ENCODE measurements at regions not wholly inside any gene's neighbourhood (a gene's known extent, or its start where the extent isn't known, plus 50 kb on each side); places are given as distances from the start of the nearest gene placed in this dataset.
"Not testable (repeated sequence)": the region's sequence is repeated elsewhere in the genome, so short reads cannot be mapped to it uniquely, and the experiment has no call there.

GRCh38 chr2:111347695-111348094 is 227.0 kb downstream of the BCL2L11 start:
- H4K20me1 ChIP-seq (ENCODE audit: insufficient read depth, low read length, poor library complexity, severe bottlenecking); H3K9me3 ChIP-seq (ENCODE audit: insufficient read depth, low read depth, low read length); H3K27me3 ChIP-seq (ENCODE audit: insufficient read depth, low read length, poor library complexity, severe bottlenecking); H3K4me2 ChIP-seq (ENCODE audit: low read depth, low read length, poor library complexity, severe bottlenecking); H3K36me3 ChIP-seq (ENCODE audit: insufficient read depth, low read length); H3K79me2 ChIP-seq (ENCODE audit: insufficient read depth, low read length); H3F3A ChIP-seq (ENCODE audit: low read depth); H2AFZ ChIP-seq (ENCODE audit: low read length); H3K4me1 ChIP-seq (ENCODE audit: insufficient read depth, low read length, poor library complexity, severe bottlenecking); H3K9ac ChIP-seq (ENCODE audit: low read depth, low read length, poor library complexity, severe bottlenecking); H3K4me3 ChIP-seq (ENCODE audit: low read length, poor library complexity, severe bottlenecking); H3K9me2 ChIP-seq (replicated peaks; ENCODE audit: low read depth, low read length): not testable (repeated sequence)

- H3K9me2 ChIP-seq (replicated peaks; ENCODE audit: low read depth, low read length); H3K4me3 ChIP-seq (ENCODE audit: low read length, poor library complexity, severe bottlenecking); H3F3A ChIP-seq (ENCODE audit: low read depth); H2AFZ ChIP-seq (ENCODE audit: low read length); H3K27me3 ChIP-seq (ENCODE audit: insufficient read depth, low read length, poor library complexity, severe bottlenecking); H3K79me2 ChIP-seq (ENCODE audit: insufficient read depth, low read length); H3K4me1 ChIP-seq (ENCODE audit: insufficient read depth, low read length, poor library complexity, severe bottlenecking); H3K9me3 ChIP-seq (ENCODE audit: insufficient read depth, low read depth, low read length); H3K4me2 ChIP-seq (ENCODE audit: low read depth, low read length, poor library complexity, severe bottlenecking); H3K36me3 ChIP-seq (ENCODE audit: insufficient read depth, low read length); H4K20me1 ChIP-seq (ENCODE audit: insufficient read depth, low read length, poor library complexity, severe bottlenecking); H3K9ac ChIP-seq (ENCODE audit: low read depth, low read length, poor library complexity, severe bottlenecking): not testable (repeated sequence)
These were observed 227.6 kb downstream of the BCL2L11 start for GRCh38 chr2:111348316-111348715.

GRCh38 chr2:111355022-111355817 is 234.5 kb downstream of the BCL2L11 start:
- not testable (repeated sequence) for H3K27me3 ChIP-seq (ENCODE audit: insufficient read depth, low read length, poor library complexity, severe bottlenecking); H3K4me2 ChIP-seq (ENCODE audit: low read depth, low read length, poor library complexity, severe bottlenecking); H3K9me2 ChIP-seq (replicated peaks; ENCODE audit: low read depth, low read length); H2AFZ ChIP-seq (ENCODE audit: low read length); H3F3A ChIP-seq (ENCODE audit: low read depth); H3K4me1 ChIP-seq (ENCODE audit: insufficient read depth, low read length, poor library complexity, severe bottlenecking); H3K9me3 ChIP-seq (ENCODE audit: insufficient read depth, low read depth, low read length); H4K20me1 ChIP-seq (ENCODE audit: insufficient read depth, low read length, poor library complexity, severe bottlenecking); H3K4me3 ChIP-seq (ENCODE audit: low read length, poor library complexity, severe bottlenecking); H3K9ac ChIP-seq (ENCODE audit: low read depth, low read length, poor library complexity, severe bottlenecking); H3K79me2 ChIP-seq (ENCODE audit: insufficient read depth, low read length); H3K36me3 ChIP-seq (ENCODE audit: insufficient read depth, low read length)

GRCh38 chr2:111355823-111356511 is 235.3 kb downstream of the BCL2L11 start:
- not testable (repeated sequence) for H3K9ac ChIP-seq (ENCODE audit: low read depth, low read length, poor library complexity, severe bottlenecking); H3K4me2 ChIP-seq (ENCODE audit: low read depth, low read length, poor library complexity, severe bottlenecking); H4K20me1 ChIP-seq (ENCODE audit: insufficient read depth, low read length, poor library complexity, severe bottlenecking); H3K79me2 ChIP-seq (ENCODE audit: insufficient read depth, low read length); H3K4me3 ChIP-seq (ENCODE audit: low read length, poor library complexity, severe bottlenecking); H3K4me1 ChIP-seq (ENCODE audit: insufficient read depth, low read length, poor library complexity, severe bottlenecking); H3K9me3 ChIP-seq (ENCODE audit: insufficient read depth, low read depth, low read length); H2AFZ ChIP-seq (ENCODE audit: low read length); H3F3A ChIP-seq (ENCODE audit: low read depth); H3K27me3 ChIP-seq (ENCODE audit: insufficient read depth, low read length, poor library complexity, severe bottlenecking); H3K9me2 ChIP-seq (replicated peaks; ENCODE audit: low read depth, low read length); H3K36me3 ChIP-seq (ENCODE audit: insufficient read depth, low read length)

GRCh38 chr2:111356512-111357031 is 235.9 kb downstream of the BCL2L11 start:
- not testable (repeated sequence) for H3K36me3 ChIP-seq (ENCODE audit: insufficient read depth, low read length); H3K4me3 ChIP-seq (ENCODE audit: low read length, poor library complexity, severe bottlenecking); H3K27me3 ChIP-seq (ENCODE audit: insufficient read depth, low read length, poor library complexity, severe bottlenecking); H3K9me3 ChIP-seq (ENCODE audit: insufficient read depth, low read depth, low read length); H3K9ac ChIP-seq (ENCODE audit: low read depth, low read length, poor library complexity, severe bottlenecking); H3K4me2 ChIP-seq (ENCODE audit: low read depth, low read length, poor library complexity, severe bottlenecking); H3K79me2 ChIP-seq (ENCODE audit: insufficient read depth, low read length); H3F3A ChIP-seq (ENCODE audit: low read depth); H3K4me1 ChIP-seq (ENCODE audit: insufficient read depth, low read length, poor library complexity, severe bottlenecking); H2AFZ ChIP-seq (ENCODE audit: low read length); H4K20me1 ChIP-seq (ENCODE audit: insufficient read depth, low read length, poor library complexity, severe bottlenecking); H3K9me2 ChIP-seq (replicated peaks; ENCODE audit: low read depth, low read length)

- H3K27me3 ChIP-seq (ENCODE audit: insufficient read depth, low read length, poor library complexity, severe bottlenecking); H4K20me1 ChIP-seq (ENCODE audit: insufficient read depth, low read length, poor library complexity, severe bottlenecking); H3K79me2 ChIP-seq (ENCODE audit: insufficient read depth, low read length); H3K9me3 ChIP-seq (ENCODE audit: insufficient read depth, low read depth, low read length); H3K4me1 ChIP-seq (ENCODE audit: insufficient read depth, low read length, poor library complexity, severe bottlenecking); H3K36me3 ChIP-seq (ENCODE audit: insufficient read depth, low read length); H2AFZ ChIP-seq (ENCODE audit: low read length); H3K4me3 ChIP-seq (ENCODE audit: low read length, poor library complexity, severe bottlenecking); H3K4me2 ChIP-seq (ENCODE audit: low read depth, low read length, poor library complexity, severe bottlenecking); H3K9me2 ChIP-seq (replicated peaks; ENCODE audit: low read depth, low read length); H3K9ac ChIP-seq (ENCODE audit: low read depth, low read length, poor library complexity, severe bottlenecking); H3F3A ChIP-seq (ENCODE audit: low read depth): not testable (repeated sequence)
These were observed 245.4 kb downstream of the BCL2L11 start for GRCh38 chr2:111365986-111366640.

- not testable (repeated sequence) for H3K27me3 ChIP-seq (ENCODE audit: insufficient read depth, low read length, poor library complexity, severe bottlenecking); H3F3A ChIP-seq (ENCODE audit: low read depth); H3K79me2 ChIP-seq (ENCODE audit: insufficient read depth, low read length); H3K9me3 ChIP-seq (ENCODE audit: insufficient read depth, low read depth, low read length); H3K36me3 ChIP-seq (ENCODE audit: insufficient read depth, low read length); H4K20me1 ChIP-seq (ENCODE audit: insufficient read depth, low read length, poor library complexity, severe bottlenecking); H3K4me2 ChIP-seq (ENCODE audit: low read depth, low read length, poor library complexity, severe bottlenecking); H3K4me3 ChIP-seq (ENCODE audit: low read length, poor library complexity, severe bottlenecking); H2AFZ ChIP-seq (ENCODE audit: low read length); H3K4me1 ChIP-seq (ENCODE audit: insufficient read depth, low read length, poor library complexity, severe bottlenecking); H3K9ac ChIP-seq (ENCODE audit: low read depth, low read length, poor library complexity, severe bottlenecking); H3K9me2 ChIP-seq (replicated peaks; ENCODE audit: low read depth, low read length)
These were observed 245.9 kb downstream of the BCL2L11 start for GRCh38 chr2:111366641-111367029.
